RWPE1 (cell line): ENCODE measurements at regions not wholly inside any gene's neighbourhood (a gene's known extent, or its start where the extent isn't known, plus 50 kb on each side); places are given as distances from the start of the nearest gene placed in this dataset.

Experiments used
- CTCF ChIA-PET: fragments of 350-600 bp; sonication (Branson Sonifier 250); formaldehyde crosslinking; extraction: SDS; loops from one replicate; lab custom pipeline; 2021; lab: Yijun Ruan, JAX
- POLR2A ChIA-PET: fragments of 400-600 bp; formaldehyde crosslinking; extraction: SDS; loops from one replicate; lab custom pipeline; 2020; ENCODE audit warnings: antibody characterized with exemption; ENCODE audit not compliant: low non-redundant PET; lab: Yijun Ruan, JAX
- DNase-seq: peaks from one replicate; pipeline ENCODE4 v3.0.0; 2012; ENCODE audit warnings: low spot score
- H3K27ac ChIP-seq: fragments of 450-650 bp; 2 replicates; pipeline ENCODE4 v1.5.1; 2017
- TF ChIP-seq, protein P1 (sequence below): fragments of 450-650 bp; conservative IDR thresholded peaks from 2 replicates; pipeline ENCODE4 v1.5.1; 2017; ENCODE audit warnings: low read depth, mild to moderate bottlenecking

GRCh38 chr6:12221856-12222255 lies 68.3 kb upstream of the EDN1 start:
- POLR2A ChIA-PET, result no interaction called here
- TF ChIP-seq, protein P1, sequence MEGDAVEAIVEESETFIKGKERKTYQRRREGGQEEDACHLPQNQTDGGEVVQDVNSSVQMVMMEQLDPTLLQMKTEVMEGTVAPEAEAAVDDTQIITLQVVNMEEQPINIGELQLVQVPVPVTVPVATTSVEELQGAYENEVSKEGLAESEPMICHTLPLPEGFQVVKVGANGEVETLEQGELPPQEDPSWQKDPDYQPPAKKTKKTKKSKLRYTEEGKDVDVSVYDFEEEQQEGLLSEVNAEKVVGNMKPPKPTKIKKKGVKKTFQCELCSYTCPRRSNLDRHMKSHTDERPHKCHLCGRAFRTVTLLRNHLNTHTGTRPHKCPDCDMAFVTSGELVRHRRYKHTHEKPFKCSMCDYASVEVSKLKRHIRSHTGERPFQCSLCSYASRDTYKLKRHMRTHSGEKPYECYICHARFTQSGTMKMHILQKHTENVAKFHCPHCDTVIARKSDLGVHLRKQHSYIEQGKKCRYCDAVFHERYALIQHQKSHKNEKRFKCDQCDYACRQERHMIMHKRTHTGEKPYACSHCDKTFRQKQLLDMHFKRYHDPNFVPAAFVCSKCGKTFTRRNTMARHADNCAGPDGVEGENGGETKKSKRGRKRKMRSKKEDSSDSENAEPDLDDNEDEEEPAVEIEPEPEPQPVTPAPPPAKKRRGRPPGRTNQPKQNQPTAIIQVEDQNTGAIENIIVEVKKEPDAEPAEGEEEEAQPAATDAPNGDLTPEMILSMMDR, result no peak
- no peak overlapping the region for H3K27ac ChIP-seq
- DNase-seq, result no peak
- CTCF ChIA-PET, result interaction anchor here (0.6 to 0.7 kb wide), 3 partner anchors 12 to 169 kb away, joined by 3 read pairs; no protein-coding TSS in a partner anchor

- no peak overlapping the region for H3K27ac ChIP-seq
- TF ChIP-seq, protein P1, result no peak
- ChIA-PET POLR2A (no interaction called here), CTCF (no interaction called here)
- no peak for DNase-seq
These were observed 67.5 kb upstream of the EDN1 start for GRCh38 chr6:12222405-12223366.

- ChIA-PET CTCF (interaction anchor here (0.7 kb wide), 1 partner anchor 452 kb away, joined by 3 read pairs; no protein-coding TSS in a partner anchor), POLR2A (no interaction called here)
- DNase-seq, result no peak
- no peak overlapping the region for H3K27ac ChIP-seq
- TF ChIP-seq, protein P1, result no peak
These were observed 66.8 kb upstream of the EDN1 start for GRCh38 chr6:12223383-12223782.

DNA sequence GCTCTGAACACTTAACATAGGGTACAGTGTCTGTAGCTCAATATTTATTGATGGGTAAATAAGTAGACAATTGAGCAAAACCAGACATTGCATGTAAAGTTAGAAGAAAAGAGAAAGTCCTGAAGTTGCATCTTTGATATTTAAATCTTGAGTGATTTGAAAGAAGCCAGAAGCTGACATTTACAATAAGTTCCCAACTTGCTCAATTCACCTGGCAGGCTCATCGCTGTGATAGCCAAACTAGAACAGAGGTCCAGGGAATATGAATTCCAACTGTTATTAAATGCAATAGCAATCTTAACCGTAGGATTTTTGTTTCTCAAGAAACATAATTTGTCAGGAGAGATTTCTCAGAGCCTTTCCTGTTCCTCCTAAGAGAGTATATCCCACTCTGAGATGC lies 65.9 kb upstream of the EDN1 start:
- CTCF ChIA-PET, result no interaction called here
- TF ChIP-seq, protein P1, result no peak
- H3K27ac ChIP-seq, result no peak overlapping the region
- POLR2A ChIA-PET, result no interaction called here
- DNase-seq, result no peak

DNA sequence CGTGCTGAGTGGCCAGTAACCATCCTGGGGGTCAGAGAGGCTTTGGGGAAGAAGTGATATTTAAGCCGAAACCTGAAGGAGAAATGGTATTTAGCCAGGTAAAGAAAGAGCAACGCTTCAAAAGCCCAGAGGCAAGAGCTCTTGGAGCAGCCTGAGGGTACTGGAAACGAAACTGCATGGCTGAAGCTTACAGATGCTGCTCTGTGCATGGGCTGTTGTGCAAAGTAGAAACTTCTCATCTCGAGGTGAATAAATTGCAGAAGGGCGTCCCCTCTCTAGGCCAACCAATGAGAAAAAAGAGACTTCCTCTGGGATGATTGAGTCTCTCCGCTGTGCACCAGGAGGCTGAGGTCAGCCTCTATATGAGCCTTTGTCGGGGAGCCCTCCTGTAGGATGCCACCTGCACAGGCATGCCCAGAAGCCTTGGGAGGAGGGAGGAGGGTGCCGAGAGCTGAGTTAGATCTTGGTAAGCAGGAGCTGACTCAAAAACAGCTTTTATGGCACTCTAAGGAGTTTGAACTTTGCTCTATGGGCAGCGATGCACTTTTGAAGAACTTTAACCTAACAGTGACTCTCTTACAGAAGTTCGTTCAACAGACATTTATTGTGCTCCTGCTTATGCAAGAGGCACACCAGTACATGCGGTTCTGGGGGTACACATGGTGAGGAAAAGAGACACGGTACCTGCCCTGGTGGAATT lies 61.6 kb upstream of the EDN1 start:
- TF ChIP-seq, protein P1, result no peak
- H3K27ac ChIP-seq, result no peak overlapping the region
- CTCF ChIA-PET, result interaction anchor here (0.6 to 1.0 kb wide), 2 partner anchors 46 to 574 kb away, joined by 3 read pairs; no protein-coding TSS in a partner anchor
- POLR2A ChIA-PET, result no interaction called here
- DNase-seq, result no peak

- ChIA-PET CTCF (interaction anchor here (0.6 to 1.0 kb wide), 3 partner anchors 45 to 574 kb away, joined by 3 read pairs; no protein-coding TSS in a partner anchor), POLR2A (no interaction called here)
- no peak overlapping the region for H3K27ac ChIP-seq
- TF ChIP-seq, protein P1, result no peak
- no peak for DNase-seq
These were observed 60.8 kb upstream of the EDN1 start for GRCh38 chr6:12229332-12229731.
